Testis (tissue), 2 donors: ENCODE measurements at regions not wholly inside any gene's neighbourhood (a gene's known extent, or its start where the extent isn't known, plus 50 kb on each side); places are given as distances from the start of the nearest gene placed in this dataset.

Source experiments
- DNase-seq: peaks from one replicate; pipeline ENCODE4 v3.0.0-alpha.2; 2019
- H3K27ac ChIP-seq, 2 donors: fragments of 200-600 bp; sonication (generic); one replicate each; pipeline ENCODE4 v1.5.1; 2019
- H3K27me3 ChIP-seq: fragments of 200-600 bp; sonication (generic); one replicate; pipeline ENCODE4 v1.5.1; 2019
- H3K36me3 ChIP-seq: fragments of 200-600 bp; sonication (generic); one replicate; pipeline ENCODE4 v1.5.1; 2017; ENCODE audit warnings: low read depth; ENCODE audit errors: missing control alignments
- H3K4me1 ChIP-seq: fragments of 200-600 bp; sonication (generic); one replicate; pipeline ENCODE4 v1.5.1; 2019
- H3K4me3 ChIP-seq, 2 donors: fragments of 200-600 bp; sonication (generic); one replicate each; pipeline ENCODE4 v1.5.1; 2017 to 2019
- H3K9me3 ChIP-seq: fragments of 200-600 bp; sonication (generic); one replicate; pipeline ENCODE4 v1.5.1; 2017
- POLR2A ChIP-seq: fragments of 450-650 bp; IDR thresholded peaks from one replicate; pipeline ENCODE4 v1.6.1; 2017; ENCODE audit warnings: antibody characterized with exemption, mild to moderate bottlenecking, moderate library complexity
- WGBS, 2 donors: methylation state at CpG; one replicate each; pipeline ENCODE4 v1.1.5; 2018; 5-methylcytosine and 5-hydroxymethylcytosine counted together
- intact Hi-C: fragments of 100-400 bp; cut with DNase I; formaldehyde crosslinking; loops from one replicate; pipeline ENCODE4 v1.15.1; 2023; ENCODE audit warnings: low total_unique reads
- TF ChIP-seq, protein P1 (sequence below), 3 experiments: fragments of 450-650 bp in 2 of 3; fragments of 200-600 bp in 1 of 3; sonication (generic) in 1 of 3; IDR thresholded peaks; one replicate each; pipeline ENCODE4 v1.5.1; 2016 to 2019; ENCODE audit warnings: antibody characterized with exemption in 3 of 3, mild to moderate bottlenecking in 2 of 3, moderate library complexity in 1 of 3

DNA sequence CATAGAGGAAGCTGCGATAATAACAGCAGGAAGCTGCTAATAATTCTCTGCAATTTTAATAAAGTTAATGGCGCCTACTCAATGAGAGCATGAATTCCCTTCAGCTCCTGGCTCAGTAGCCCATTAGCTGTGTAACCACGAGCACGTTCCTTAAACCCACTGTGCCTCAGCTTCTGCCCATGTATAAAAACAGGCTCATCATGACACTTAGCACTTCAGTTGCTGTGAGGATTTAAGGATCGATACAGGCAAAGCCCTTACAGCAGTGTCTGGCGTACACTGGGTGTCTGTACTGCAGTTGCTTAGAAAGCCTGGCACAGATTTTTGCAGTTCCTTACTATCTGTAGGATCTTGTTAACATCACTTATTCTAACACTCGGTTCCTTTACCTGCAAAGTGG is 673.4 kb upstream of the ARGLU1 start:
- 92% methylated on average over 7 of the region's 7 CpGs for WGBS, 2 donors
- TF ChIP-seq, protein P1, sequence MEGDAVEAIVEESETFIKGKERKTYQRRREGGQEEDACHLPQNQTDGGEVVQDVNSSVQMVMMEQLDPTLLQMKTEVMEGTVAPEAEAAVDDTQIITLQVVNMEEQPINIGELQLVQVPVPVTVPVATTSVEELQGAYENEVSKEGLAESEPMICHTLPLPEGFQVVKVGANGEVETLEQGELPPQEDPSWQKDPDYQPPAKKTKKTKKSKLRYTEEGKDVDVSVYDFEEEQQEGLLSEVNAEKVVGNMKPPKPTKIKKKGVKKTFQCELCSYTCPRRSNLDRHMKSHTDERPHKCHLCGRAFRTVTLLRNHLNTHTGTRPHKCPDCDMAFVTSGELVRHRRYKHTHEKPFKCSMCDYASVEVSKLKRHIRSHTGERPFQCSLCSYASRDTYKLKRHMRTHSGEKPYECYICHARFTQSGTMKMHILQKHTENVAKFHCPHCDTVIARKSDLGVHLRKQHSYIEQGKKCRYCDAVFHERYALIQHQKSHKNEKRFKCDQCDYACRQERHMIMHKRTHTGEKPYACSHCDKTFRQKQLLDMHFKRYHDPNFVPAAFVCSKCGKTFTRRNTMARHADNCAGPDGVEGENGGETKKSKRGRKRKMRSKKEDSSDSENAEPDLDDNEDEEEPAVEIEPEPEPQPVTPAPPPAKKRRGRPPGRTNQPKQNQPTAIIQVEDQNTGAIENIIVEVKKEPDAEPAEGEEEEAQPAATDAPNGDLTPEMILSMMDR (IDR thresholded peaks at IDR 0.05), result no peak
- TF ChIP-seq POLR2A, result no peak
- Histone ChIP-seq H3K27ac (no peak overlapping the region), H3K4me1 (no peaks in the 10 kb centered on the region), H3K36me3 (no peaks in the 10 kb centered on the region), H3K4me3 (no peak overlapping the region), H3K27me3 (no peaks in the 10 kb centered on the region), H3K9me3 (no peaks in the 10 kb centered on the region)
- intact Hi-C loops, result no loop called here
- no peak for DNase-seq

DNA sequence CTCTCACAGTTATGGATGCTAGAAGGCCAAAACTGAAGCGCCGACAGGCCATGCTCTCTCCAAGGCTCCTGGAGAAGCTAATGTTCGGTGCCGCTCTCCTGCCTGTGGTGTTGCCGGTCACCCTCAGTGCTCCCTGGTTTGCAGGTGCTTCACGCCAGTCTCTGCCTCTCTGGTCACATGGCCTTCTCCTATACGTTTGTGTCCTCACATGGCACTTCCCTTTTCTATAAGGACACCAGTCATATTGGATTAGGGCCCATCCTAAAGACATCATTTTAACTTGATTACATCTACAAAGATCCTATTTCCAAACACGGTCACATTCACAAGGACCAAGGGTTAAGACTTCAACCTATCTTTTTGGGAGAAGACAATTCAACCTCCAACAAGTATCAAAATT is 671.3 kb upstream of the ARGLU1 start:
- intact Hi-C loops, result no loop called here
- TF ChIP-seq, protein P1 (IDR thresholded peaks at IDR 0.05), result no peak
- no peak for TF ChIP-seq POLR2A
- H3K27me3 ChIP-seq, result no peaks in the 10 kb centered on the region
- no peaks in the 10 kb centered on the region for H3K4me1 ChIP-seq
- DNase-seq, result no peak
- H3K36me3 ChIP-seq, result no peaks in the 10 kb centered on the region
- H3K27ac ChIP-seq, result no peak overlapping the region
- H3K9me3 ChIP-seq, result no peaks in the 10 kb centered on the region
- 79 to 91% methylated on average over 8 of the region's 8 CpGs for WGBS, 2 donors
- no peak overlapping the region for H3K4me3 ChIP-seq

DNA sequence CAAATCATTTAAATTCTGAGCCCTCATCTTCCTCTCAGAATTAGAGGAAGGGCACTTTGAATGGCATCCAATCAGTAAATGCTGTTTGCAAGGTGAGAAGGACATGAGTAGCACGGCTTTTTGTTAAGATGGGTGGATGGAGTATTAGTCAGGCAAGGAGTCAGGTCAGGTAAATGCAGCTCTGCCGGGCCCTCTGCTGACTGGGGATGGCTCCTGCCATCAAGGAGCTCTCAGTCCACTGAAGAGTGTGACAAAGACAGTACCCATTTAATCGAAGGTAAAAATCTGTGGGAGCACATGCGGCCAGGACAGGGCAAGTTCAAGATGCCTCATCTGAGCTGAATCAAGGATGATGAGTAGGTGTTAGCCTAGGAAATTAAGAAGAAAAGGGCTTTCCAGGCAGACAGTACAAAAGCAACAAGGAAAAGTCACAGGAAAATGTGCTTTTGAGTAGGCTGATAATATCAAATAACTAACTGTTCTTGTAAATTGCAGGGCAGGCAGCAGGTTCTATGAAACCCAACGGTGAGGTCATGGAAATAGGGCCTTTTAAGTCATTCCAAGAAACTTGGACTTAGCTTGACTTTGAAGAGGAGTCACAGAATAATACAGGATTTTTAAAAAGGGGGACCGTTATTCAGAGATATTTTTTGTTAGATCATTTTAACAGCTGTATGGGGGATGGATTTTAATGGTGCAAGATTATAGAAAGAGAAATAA is 670.5 kb upstream of the ARGLU1 start:
- Histone ChIP-seq H3K9me3 (no peaks in the 10 kb centered on the region), H3K4me3 (no peak overlapping the region), H3K27ac (no peak overlapping the region), H3K36me3 (no peaks in the 10 kb centered on the region), H3K27me3 (no peaks in the 10 kb centered on the region), H3K4me1 (no peaks in the 10 kb centered on the region)
- 72 to 82% methylated on average over 6 of the region's 6 CpGs for WGBS, 2 donors
- no peak for DNase-seq
- intact Hi-C loops, result no loop called here
- TF ChIP-seq, protein P1 (IDR thresholded peaks at IDR 0.05), result no peak
- no peak for TF ChIP-seq POLR2A

DNA sequence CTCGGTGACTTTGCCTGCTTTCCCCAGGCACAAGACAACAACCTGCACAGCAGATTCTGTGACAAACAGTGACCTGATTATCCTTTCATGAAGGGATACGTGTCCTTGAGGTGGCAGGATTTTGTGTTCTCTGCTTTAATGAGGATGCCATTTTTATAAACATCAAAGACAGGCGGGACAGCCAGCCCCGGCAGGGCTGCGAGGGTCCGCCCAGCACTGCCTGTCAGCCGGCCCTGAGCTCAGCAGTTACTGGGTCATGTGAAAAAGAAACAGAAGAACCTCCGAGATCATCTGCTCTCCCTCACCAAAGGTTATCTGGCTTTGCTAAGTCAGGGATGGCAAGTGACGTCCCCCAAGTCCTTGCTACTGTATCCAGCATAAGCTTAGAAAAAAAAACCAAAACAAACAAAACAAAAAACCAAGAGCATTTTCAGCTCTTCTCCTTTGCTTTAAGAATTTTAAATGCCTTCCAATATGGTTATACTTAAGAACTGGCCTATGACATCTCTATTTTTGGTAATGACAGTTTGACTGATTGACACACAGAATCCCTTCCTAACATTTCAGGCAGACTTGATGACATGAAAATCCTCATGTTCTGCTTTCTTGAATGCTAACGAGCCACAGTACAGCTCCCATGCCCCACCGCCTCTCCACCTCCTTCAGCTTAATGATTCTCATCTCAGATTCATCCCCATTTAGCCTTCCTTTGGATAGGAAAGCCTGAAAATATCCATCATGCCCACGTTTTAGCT is 666.6 kb upstream of the ARGLU1 start:
- WGBS, 2 donors, result 19 to 23% methylated on average over 12 of the region's 12 CpGs
- Histone ChIP-seq H3K4me3 (no peak overlapping the region), H3K27ac (no peak overlapping the region), H3K27me3 (no peaks in the 10 kb centered on the region), H3K36me3 (no peaks in the 10 kb centered on the region), H3K9me3 (no peaks in the 10 kb centered on the region), H3K4me1 (no peaks in the 10 kb centered on the region)
- no peak for DNase-seq
- intact Hi-C loops, result no loop called here
- no peak for TF ChIP-seq POLR2A
- TF ChIP-seq, protein P1 (IDR thresholded peaks at IDR 0.05), result no peak
